ENCODE measurements at regions not wholly inside any gene's neighbourhood (a gene's known extent, or its start where the extent isn't known, plus 50 kb on each side); places are given as distances from the start of the nearest gene placed in this dataset.

DNA sequence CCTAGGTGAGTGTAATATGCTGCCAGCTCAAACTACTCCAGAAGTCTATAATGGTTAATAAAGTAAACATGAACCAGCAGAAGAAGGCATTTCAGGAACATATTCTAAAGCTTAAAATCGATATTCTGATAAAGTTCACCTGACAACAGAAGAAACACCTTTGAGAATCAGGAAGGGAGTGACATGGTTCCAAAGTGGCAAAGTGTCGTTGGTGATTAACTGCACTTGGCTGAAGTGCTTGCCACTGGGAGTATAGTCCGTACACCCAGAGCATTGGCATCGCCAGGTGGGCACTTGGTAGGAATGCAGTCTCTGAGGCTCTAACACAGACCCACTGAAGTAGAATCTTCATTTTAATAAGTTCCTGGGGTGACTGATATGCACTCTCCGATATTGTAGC is 76.0 kb upstream of the H2AZ1 start:
- TF ChIP-seq, protein P1, sequence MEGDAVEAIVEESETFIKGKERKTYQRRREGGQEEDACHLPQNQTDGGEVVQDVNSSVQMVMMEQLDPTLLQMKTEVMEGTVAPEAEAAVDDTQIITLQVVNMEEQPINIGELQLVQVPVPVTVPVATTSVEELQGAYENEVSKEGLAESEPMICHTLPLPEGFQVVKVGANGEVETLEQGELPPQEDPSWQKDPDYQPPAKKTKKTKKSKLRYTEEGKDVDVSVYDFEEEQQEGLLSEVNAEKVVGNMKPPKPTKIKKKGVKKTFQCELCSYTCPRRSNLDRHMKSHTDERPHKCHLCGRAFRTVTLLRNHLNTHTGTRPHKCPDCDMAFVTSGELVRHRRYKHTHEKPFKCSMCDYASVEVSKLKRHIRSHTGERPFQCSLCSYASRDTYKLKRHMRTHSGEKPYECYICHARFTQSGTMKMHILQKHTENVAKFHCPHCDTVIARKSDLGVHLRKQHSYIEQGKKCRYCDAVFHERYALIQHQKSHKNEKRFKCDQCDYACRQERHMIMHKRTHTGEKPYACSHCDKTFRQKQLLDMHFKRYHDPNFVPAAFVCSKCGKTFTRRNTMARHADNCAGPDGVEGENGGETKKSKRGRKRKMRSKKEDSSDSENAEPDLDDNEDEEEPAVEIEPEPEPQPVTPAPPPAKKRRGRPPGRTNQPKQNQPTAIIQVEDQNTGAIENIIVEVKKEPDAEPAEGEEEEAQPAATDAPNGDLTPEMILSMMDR (conservative IDR thresholded peaks at IDR 0.05): no peak
- TF ChIP-seq ZFX (IDR thresholded peaks at IDR 0.05): no peak

Data from C4-2B (cell line).